Psoas muscle (tissue), 7 donors: ENCODE measurements at regions not wholly inside any gene's neighbourhood (a gene's known extent, or its start where the extent isn't known, plus 50 kb on each side); places are given as distances from the start of the nearest gene placed in this dataset.

ENCODE experiments used
- ATAC-seq, 4 donors: fragments of 200-7000 bp; cut with Tn5 transposase; one replicate each; pipeline ENCODE4 v1.9.1; 2020; ENCODE audit warnings: moderate library complexity in 3 of 4, mild to moderate bottlenecking in 2 of 4
- DNase-seq, 2 donors: peaks; one replicate each; pipeline ENCODE4 v3.0.0-alpha.2; 2020
- H3K27ac ChIP-seq: fragments of 200-600 bp; one replicate; pipeline ENCODE4 v1.8.0; 2022
- H3K27me3 ChIP-seq, 3 donors: fragments of 200-600 bp in 1 of 3; one replicate each; pipeline versions ENCODE4 v1.6.1 to v1.8.0; 2013 to 2022; ENCODE audit warnings: low read length in 2 of 3, mild to moderate bottlenecking in 2 of 3, moderate library complexity in 1 of 3; ENCODE audit not compliant: insufficient read depth in 3 of 3
- H3K36me3 ChIP-seq, 2 donors: fragments of 200-600 bp in 1 of 2; one replicate each; pipeline versions ENCODE4 v1.6.1 to v1.8.0; 2013 to 2022; ENCODE audit warnings: low read depth in 1 of 2, mild to moderate bottlenecking in 1 of 2, moderate library complexity in 1 of 2; ENCODE audit not compliant: insufficient read depth in 1 of 2
- H3K4me1 ChIP-seq: fragments of 200-600 bp; one replicate; pipeline ENCODE4 v1.8.0; 2022
- H3K4me3 ChIP-seq: fragments of 200-600 bp; one replicate; pipeline ENCODE4 v1.8.0; 2022; ENCODE audit warnings: mild to moderate bottlenecking
- H3K9me3 ChIP-seq: fragments of 200-600 bp; one replicate; pipeline ENCODE4 v1.8.0; 2022
- WGBS, 3 donors: extraction: QIAGEN DNeasy Blood & Tissue Kit; methylation state at CpG; one replicate each; pipeline versions ENCODE4 v1.1.6 to v1.1.7; 2013; 5-methylcytosine and 5-hydroxymethylcytosine counted together
- intact Hi-C, 2 donors: fragments of 100-400 bp; cut with DNase I; formaldehyde crosslinking; loops; one replicate each; pipeline versions ENCODE4 v1.11.0 to v1.14.2; 2022
- TF ChIP-seq, protein P1 (sequence below): fragments of 200-600 bp; IDR thresholded peaks from one replicate; pipeline ENCODE4 v1.8.0; 2022; ENCODE audit warnings: antibody characterized with exemption
- donor health status: healthy with polysubstance abuse.
- donor health status: DM: no; HTN: no; CAD: no; lungs with moderate emphysema.
- donor health status: Bipolar disorder and iron deficiency.
- donor health status: healthy.
- donor health status: DM: yes; HTN: yes; CAD: no.
- donor health status: DM: no; HTN: no; CAD: no.
- donor health status: DM: yes; HTN: yes; CAD: no.

DNA sequence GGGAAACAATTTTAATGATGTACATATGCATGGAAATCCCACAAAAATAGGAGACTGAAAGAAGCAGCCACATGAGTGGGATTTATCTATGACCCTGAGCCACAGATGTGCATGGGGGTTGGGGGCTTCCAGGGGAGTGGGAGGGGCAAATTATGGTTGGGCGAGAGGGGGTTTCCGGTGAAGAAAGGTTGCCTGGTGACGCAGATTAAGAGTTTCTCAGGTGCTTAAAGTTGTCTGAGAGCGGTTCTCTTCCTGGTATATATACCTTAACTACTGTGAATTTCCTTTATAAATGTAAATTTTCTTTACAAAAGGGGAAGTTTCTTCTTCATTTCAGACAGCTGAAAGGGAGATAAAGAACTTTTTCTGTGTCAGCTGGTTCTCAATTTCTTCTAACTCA lies 273.6 kb upstream of the PITRM1 start:
- ATAC-seq: no peak
- no peak overlapping the region for H3K27ac ChIP-seq
- H3K36me3 ChIP-seq: no peaks in the 10 kb centered on the region
- DNase-seq: no peak
- 88 to 94% (median 93%) methylated on average over 4 of the region's 4 CpGs for WGBS, 3 donors
- intact Hi-C loops: no loop called here
- H3K27me3 ChIP-seq: no peaks in the 10 kb centered on the region
- no peak overlapping the region for H3K4me3 ChIP-seq
- H3K9me3 ChIP-seq: no peaks in the 10 kb centered on the region
- TF ChIP-seq, protein P1, sequence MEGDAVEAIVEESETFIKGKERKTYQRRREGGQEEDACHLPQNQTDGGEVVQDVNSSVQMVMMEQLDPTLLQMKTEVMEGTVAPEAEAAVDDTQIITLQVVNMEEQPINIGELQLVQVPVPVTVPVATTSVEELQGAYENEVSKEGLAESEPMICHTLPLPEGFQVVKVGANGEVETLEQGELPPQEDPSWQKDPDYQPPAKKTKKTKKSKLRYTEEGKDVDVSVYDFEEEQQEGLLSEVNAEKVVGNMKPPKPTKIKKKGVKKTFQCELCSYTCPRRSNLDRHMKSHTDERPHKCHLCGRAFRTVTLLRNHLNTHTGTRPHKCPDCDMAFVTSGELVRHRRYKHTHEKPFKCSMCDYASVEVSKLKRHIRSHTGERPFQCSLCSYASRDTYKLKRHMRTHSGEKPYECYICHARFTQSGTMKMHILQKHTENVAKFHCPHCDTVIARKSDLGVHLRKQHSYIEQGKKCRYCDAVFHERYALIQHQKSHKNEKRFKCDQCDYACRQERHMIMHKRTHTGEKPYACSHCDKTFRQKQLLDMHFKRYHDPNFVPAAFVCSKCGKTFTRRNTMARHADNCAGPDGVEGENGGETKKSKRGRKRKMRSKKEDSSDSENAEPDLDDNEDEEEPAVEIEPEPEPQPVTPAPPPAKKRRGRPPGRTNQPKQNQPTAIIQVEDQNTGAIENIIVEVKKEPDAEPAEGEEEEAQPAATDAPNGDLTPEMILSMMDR: no peak
- no peaks in the 10 kb centered on the region for H3K4me1 ChIP-seq

DNA sequence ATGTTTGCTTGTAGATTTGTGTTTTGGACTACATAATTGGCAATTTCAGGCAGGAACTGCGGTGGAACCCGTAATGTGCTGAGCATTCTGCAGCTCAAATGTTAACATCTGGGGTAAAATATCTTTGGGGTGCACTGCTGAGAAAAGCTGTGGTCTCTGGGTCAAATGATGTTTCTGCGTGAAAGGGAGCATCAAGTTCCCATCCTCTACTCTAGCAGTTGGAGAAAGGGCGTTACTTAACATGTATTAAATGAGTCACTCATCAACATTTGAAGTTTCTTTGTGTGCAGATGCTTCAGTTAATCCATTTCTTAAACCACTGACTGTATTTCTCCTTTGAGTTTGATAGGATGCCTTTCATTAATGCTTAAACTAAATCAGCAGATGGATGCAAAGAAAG lies 273.1 kb upstream of the PITRM1 start:
- DNase-seq (no peak), ATAC-seq (no peak)
- intact Hi-C loops: no loop called here
- WGBS, 3 donors: 90 to 93% (median 91%) methylated on average over 4 of the region's 4 CpGs
- H3K27me3 ChIP-seq: no peaks in the 10 kb centered on the region
- TF ChIP-seq, protein P1: no peak
- no peak overlapping the region for H3K27ac ChIP-seq
- H3K4me3 ChIP-seq: no peak overlapping the region
- no peaks in the 10 kb centered on the region for H3K9me3 ChIP-seq
- no peaks in the 10 kb centered on the region for H3K36me3 ChIP-seq
- H3K4me1 ChIP-seq: no peaks in the 10 kb centered on the region

DNA sequence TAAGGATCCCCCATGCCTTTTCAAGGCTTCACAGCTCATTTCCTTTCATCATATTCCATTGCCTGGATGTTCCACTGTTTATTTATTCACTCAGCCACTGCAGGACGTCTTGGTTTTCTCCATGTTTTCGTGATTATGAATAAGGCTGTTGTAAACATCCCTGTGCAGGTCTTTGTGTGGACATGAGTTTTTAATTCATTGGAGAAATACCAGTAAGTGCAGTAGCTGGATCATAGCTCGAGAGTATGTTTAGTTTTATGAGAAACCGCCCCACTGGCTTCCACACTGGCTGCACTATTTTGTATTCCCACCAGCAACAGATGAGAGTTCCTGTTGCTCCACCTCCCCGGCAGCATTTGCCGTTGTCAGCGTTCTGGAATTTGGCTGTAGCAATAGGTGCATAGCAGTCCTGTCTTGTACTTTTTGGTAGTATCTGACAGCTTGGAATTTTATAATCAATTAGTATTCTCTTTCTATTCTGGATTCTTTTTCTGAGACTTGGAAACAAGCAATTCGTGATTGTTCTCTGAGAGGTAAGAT lies 269.9 kb upstream of the PITRM1 start:
- Histone ChIP-seq H3K4me1 (no peaks in the 10 kb centered on the region), H3K27ac (no peak overlapping the region), H3K27me3 (no peaks in the 10 kb centered on the region), H3K36me3 (no peaks in the 10 kb centered on the region), H3K4me3 (no peak overlapping the region), H3K9me3 (no peaks in the 10 kb centered on the region)
- 84 to 96% (median 91%) methylated on average over 8 of the region's 8 CpGs for WGBS, 3 donors
- DNase-seq: no peak
- intact Hi-C loops: no loop called here
- ATAC-seq: no peak
- TF ChIP-seq, protein P1: no peak

DNA sequence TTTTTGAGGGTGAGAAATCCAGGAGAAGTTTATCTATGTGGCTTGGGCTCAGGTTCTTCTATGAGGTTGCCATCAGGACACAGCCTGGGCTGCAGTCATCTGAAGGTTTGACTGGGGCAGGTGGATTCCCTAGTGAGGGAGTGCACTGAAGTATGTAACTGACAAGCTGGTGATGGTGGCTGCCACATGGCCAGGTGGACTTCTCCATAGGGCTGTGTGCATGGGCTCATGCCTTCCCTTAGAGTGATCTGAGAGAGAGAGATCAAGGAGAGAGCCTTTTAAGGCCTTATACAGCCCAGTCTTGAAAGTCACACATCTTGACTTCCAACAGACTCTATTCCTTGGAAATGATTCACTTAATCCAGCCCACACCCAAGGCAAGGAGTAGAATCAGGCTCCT lies 266.6 kb upstream of the PITRM1 start:
- Histone ChIP-seq H3K9me3 (no peaks in the 10 kb centered on the region), H3K27ac (no peak overlapping the region), H3K27me3 (no peaks in the 10 kb centered on the region), H3K4me3 (no peak overlapping the region), H3K36me3 (no peaks in the 10 kb centered on the region), H3K4me1 (no peaks in the 10 kb centered on the region)
- DNase-seq (no peak), ATAC-seq (no peak)
- intact Hi-C loops: no loop called here
- TF ChIP-seq, protein P1: no peak

DNA sequence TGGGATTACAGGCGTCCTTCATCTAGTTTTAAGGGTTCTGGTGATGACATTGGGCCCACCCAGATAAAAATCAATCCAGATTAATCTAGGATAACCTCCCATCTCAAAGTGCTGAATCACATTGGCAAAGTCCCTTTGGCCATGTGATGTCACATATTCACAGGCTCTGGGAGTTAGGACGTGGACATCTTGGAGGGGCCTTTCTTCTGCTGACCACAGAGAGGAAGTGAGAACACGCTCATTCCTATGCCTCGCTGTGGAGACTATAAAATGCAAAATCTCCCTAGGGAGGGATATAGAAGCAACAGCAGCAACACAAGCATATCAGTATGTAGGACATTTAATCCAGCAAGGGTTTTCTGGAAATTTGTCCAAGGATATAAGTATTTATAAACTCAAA lies 266.0 kb upstream of the PITRM1 start:
- no peaks in the 10 kb centered on the region for H3K27me3 ChIP-seq
- no peaks in the 10 kb centered on the region for H3K4me1 ChIP-seq
- TF ChIP-seq, protein P1: no peak
- H3K4me3 ChIP-seq: no peak overlapping the region
- DNase-seq: no peak
- intact Hi-C loops: no loop called here
- H3K9me3 ChIP-seq: no peaks in the 10 kb centered on the region
- no peaks in the 10 kb centered on the region for H3K36me3 ChIP-seq
- 88 to 93% (median 88%) methylated on average over 4 of the region's 4 CpGs for WGBS, 3 donors
- no peak overlapping the region for H3K27ac ChIP-seq
- no peak for ATAC-seq
